ENCODE measurements at regions not wholly inside any gene's neighbourhood (a gene's known extent, or its start where the extent isn't known, plus 50 kb on each side); places are given as distances from the start of the nearest gene placed in this dataset.
A peak's percentile ranks its signal among the peaks of the same experiment; 100 is the strongest.

DNA sequence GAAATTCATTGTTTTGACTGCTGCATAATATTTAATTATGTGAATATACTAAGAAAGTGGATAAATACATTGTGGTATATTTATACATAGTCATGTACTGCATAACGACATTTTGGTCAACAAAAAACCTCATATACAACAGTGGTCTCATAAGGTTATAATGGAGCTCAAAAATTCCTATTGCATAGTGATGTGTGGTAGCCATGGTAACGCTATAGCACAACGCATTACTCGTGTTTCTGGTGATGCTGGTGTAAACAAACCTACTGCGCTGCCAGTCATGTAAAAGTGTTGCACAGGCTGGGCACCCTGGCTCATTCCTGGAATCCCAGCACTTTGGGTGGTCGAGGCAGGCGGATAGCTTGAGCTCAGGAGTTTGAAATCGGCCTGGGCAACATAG, 52.6 kb upstream of the NHLH2 start:
- no peak for DNase-seq

GRCh38 chr1:115898020-115898419, 57.1 kb upstream of the NHLH2 start:
- no peak for DNase-seq

- no peak for DNase-seq
Measured at GRCh38 chr1:115900856-115901255, 59.9 kb upstream of the NHLH2 start.

GRCh38 chr1:115906627-115907026, 65.7 kb upstream of the NHLH2 start:
- peak; percentile 17 for DNase-seq

GRCh38 chr1:115907092-115907491, 66.2 kb upstream of the NHLH2 start:
- no peak for DNase-seq

GRCh38 chr1:115908565-115909274, 67.6 kb upstream of the SLC22A15 start:
- no peak for DNase-seq

DNA sequence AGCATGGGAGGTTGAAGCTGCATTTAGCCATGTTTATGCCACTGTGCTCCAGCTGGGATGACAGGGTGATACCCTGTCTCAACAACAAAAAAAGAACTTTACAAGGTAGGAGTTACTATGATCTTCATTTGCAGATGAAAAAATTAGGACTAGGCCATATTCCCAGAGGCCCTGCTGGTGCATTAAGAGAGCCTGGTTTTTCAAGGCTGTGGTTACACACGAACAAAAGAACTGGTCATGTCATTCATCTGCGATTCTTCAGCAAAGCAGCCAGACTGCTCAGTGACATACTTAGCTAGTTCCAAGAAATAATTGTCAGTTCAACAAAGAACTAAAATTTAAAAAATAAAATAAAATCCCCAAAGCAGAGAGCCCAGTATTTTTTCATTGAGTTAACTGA, 66.1 kb upstream of the SLC22A15 start:
- no peak for DNase-seq

- DNase-seq, result peak; percentile 9
Measured at GRCh38 chr1:115911294-115911693, 65.0 kb upstream of the SLC22A15 start.

DNA sequence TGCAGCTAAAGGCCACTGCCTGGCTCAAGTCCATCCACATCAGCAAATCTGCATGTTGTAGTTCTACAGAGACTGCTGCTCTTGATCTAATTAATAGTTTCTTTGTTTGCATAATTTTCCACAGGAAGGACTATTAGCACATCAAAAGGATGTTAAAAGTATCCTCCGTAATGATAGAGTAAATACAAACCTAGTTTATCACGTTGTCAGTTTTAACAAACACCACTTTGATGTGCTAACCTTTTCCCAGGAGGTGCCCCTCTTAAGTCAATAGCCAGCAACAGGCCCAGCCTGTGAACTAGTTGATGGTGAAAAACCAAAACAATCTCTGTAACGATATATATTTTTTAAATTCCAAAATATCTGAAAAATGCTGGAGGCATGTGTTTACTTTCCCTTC, 64.2 kb upstream of the SLC22A15 start:
- no peak for DNase-seq

DNA sequence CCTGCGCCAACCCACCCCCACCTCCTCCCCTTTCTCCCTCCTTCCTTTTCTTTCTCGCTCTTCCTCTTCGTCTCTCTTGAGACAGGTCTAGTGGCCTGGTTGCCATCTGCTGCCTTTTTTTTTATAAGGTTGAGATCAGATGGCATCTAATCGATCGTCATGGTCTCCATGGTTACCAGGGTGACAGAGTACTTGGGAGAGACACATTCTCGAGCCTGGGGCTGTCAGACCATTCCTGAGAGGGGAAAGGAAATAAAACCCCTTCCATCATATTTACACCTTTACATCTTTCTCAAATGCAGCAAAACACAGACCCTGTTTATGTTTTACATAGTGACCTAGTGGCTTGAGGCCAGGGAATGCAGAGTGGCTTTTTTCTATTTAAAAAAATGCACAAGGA, 53.5 kb upstream of the SLC22A15 start:
- DNase-seq, result no peak

DNA sequence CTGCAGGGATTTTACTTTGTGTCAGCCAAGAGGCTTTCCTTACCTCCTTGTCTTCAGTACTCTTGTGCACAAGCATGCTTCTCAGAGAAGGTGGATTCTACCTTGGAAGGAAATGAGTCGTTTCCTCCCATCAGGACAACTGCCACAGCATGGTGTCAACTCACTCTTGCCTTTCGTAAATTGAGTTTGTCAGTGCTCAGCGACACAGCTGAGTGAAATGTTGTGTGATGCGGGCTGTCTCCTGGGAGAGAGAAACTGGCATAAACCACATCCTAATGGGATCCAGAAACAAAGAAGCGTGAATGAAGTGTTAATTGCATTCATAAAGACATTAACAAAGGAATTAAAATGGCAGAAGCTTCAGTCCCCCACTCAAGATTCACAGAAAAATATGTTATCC, 51.5 kb upstream of the SLC22A15 start:
- no peak for DNase-seq

GRCh38 chr1:115925467-115925866, 50.8 kb upstream of the SLC22A15 start:
- DNase-seq, result no peak

Data from NCI-H526 treated with DMSO at 0.1 percent for 48 hours (cell line).